ENCODE measurements at regions not wholly inside any gene's neighbourhood (a gene's known extent, or its start where the extent isn't known, plus 50 kb on each side); places are given as distances from the start of the nearest gene placed in this dataset.

GRCh38 chr2:172672114-172672513 lies 63.5 kb upstream of the RAPGEF4 start:
- H3K4me3 ChIP-seq, result no peak overlapping the region
- peaks cover 18% of the 10 kb centered on the region for H3K4me1 ChIP-seq (ENCODE audit: low read depth)
- TF ChIP-seq CTCF (IDR thresholded peaks at IDR 0.05; ENCODE audit: low read depth, low read length), result no peak
- H3K9me3 ChIP-seq (ENCODE audit: low read depth), result no peaks in the 10 kb centered on the region
- H3K27ac ChIP-seq, result no peak overlapping the region
- DNase-seq (ENCODE audit: low read depth in 1 of 2, low spot score in 1 of 2), result no peak
- H3K36me3 ChIP-seq, result no peaks in the 10 kb centered on the region
- H3K27me3 ChIP-seq, result no peaks in the 10 kb centered on the region

GRCh38 chr2:172673056-172673683 lies 62.5 kb upstream of the RAPGEF4 start:
- Histone ChIP-seq H3K9me3 (ENCODE audit: low read depth) (no peaks in the 10 kb centered on the region), H3K27me3 (no peaks in the 10 kb centered on the region), H3K27ac (no peak overlapping the region), H3K4me1 (ENCODE audit: low read depth) (peaks cover 18% of the 10 kb centered on the region), H3K4me3 (no peak overlapping the region), H3K36me3 (no peaks in the 10 kb centered on the region)
- DNase-seq (ENCODE audit: low read depth in 1 of 2, low spot score in 1 of 2), result no peak
- no peak for TF ChIP-seq CTCF (IDR thresholded peaks at IDR 0.05; ENCODE audit: low read depth, low read length)

GRCh38 chr2:172674034-172674967 lies 61.3 kb upstream of the RAPGEF4 start:
- Histone ChIP-seq H3K4me1 (ENCODE audit: low read depth) (peaks cover 18% of the 10 kb centered on the region), H3K27me3 (no peaks in the 10 kb centered on the region), H3K27ac (no peak overlapping the region), H3K9me3 (ENCODE audit: low read depth) (no peaks in the 10 kb centered on the region), H3K36me3 (no peaks in the 10 kb centered on the region), H3K4me3 (no peak overlapping the region)
- TF ChIP-seq CTCF (IDR thresholded peaks at IDR 0.05; ENCODE audit: low read depth, low read length), result peak; percentile 84
- DNase-seq (ENCODE audit: low read depth in 1 of 2, low spot score in 1 of 2), result peak; percentile 52 to 62

GRCh38 chr2:172674968-172675303 lies 60.7 kb upstream of the RAPGEF4 start:
- H3K27me3 ChIP-seq, result no peaks in the 10 kb centered on the region
- H3K4me1 ChIP-seq (ENCODE audit: low read depth), result peaks cover 18% of the 10 kb centered on the region
- no peak overlapping the region for H3K4me3 ChIP-seq
- H3K36me3 ChIP-seq, result no peaks in the 10 kb centered on the region
- no peaks in the 10 kb centered on the region for H3K9me3 ChIP-seq (ENCODE audit: low read depth)
- TF ChIP-seq CTCF (IDR thresholded peaks at IDR 0.05; ENCODE audit: low read depth, low read length), result no peak
- no peak overlapping the region for H3K27ac ChIP-seq
- no peak for DNase-seq (ENCODE audit: low read depth in 1 of 2, low spot score in 1 of 2)

- Histone ChIP-seq H3K9me3 (ENCODE audit: low read depth) (no peaks in the 10 kb centered on the region), H3K4me1 (ENCODE audit: low read depth) (no peaks in the 10 kb centered on the region), H3K27me3 (no peaks in the 10 kb centered on the region), H3K36me3 (no peaks in the 10 kb centered on the region), H3K27ac (no peak overlapping the region), H3K4me3 (no peak overlapping the region)
- DNase-seq (ENCODE audit: low read depth in 1 of 2, low spot score in 1 of 2), result no peak
- TF ChIP-seq CTCF (IDR thresholded peaks at IDR 0.05; ENCODE audit: low read depth, low read length), result no peak
Observed at GRCh38 chr2:172677363-172677762, 58.3 kb upstream of the RAPGEF4 start.

Data from cardiac muscle cell (in vitro differentiated cells and primary cell).